Fibroblast of lung (primary cell): ENCODE measurements at regions not wholly inside any gene's neighbourhood (a gene's known extent, or its start where the extent isn't known, plus 50 kb on each side); places are given as distances from the start of the nearest gene placed in this dataset.

Experiments
- CTCF ChIP-seq, 2 donors: IDR thresholded peaks in 1 of 2; conservative IDR thresholded peaks in 1 of 2; 1 replicate in 1 of 2; 2 replicates in 1 of 2; pipeline ENCODE4 v1.5.1; 2011 to 2012; ENCODE audit warnings: low read length in 2 of 2, control low read depth in 1 of 2, inconsistent platforms in 1 of 2, low read depth in 1 of 2, mild to moderate bottlenecking in 1 of 2
- EZH2 ChIP-seq: IDR thresholded peaks from 2 replicates; pipeline ENCODE4 v1.5.1; 2012; ENCODE audit warnings: low read length, control low read depth, mild to moderate bottlenecking; ENCODE audit errors: missing control alignments

GRCh38 chr4:135548711-135549110, 1347.1 kb upstream of the PABPC4L start:
- TF ChIP-seq EZH2 (no peak), CTCF (conservative IDR thresholded peaks at IDR 0.05 in 1 of 2, IDR thresholded peaks at IDR 0.05 in 1 of 2; ENCODE audit: low read depth in 1 of 2, low read length in 2 of 2) (no peak)
